DND-41 (cell line): ENCODE measurements at regions not wholly inside any gene's neighbourhood (a gene's known extent, or its start where the extent isn't known, plus 50 kb on each side); places are given as distances from the start of the nearest gene placed in this dataset.

Experiments used
- ATAC-seq: fragments of 200-7000 bp; cut with Tn5 transposase; 3 replicates; pipeline ENCODE4 v1.9.1; 2021; ENCODE audit warnings: low read depth; ENCODE audit not compliant: insufficient read depth
- DNase-seq: peaks from one replicate; pipeline ENCODE4 v3.0.0-alpha.2; 2020
- H2AFZ ChIP-seq: 2 replicates; pipeline ENCODE4 v1.6.0; 2012; ENCODE audit warnings: low read depth, low read length
- H3K27ac ChIP-seq: 2 replicates; pipeline ENCODE4 v1.5.1; 2012; ENCODE audit warnings: low read length, inconsistent platforms
- H3K27me3 ChIP-seq: fragments of 200-600 bp; sonication (generic); 2 replicates; pipeline ENCODE4 v1.6.0; 2012; ENCODE audit warnings: low read length, mild to moderate bottlenecking, inconsistent platforms; ENCODE audit not compliant: insufficient read depth, poor library complexity
- H3K36me3 ChIP-seq: 2 replicates; pipeline ENCODE4 v1.5.1; 2012; ENCODE audit warnings: low read length, inconsistent platforms; ENCODE audit not compliant: insufficient read depth
- H3K4me1 ChIP-seq: 2 replicates; pipeline ENCODE4 v1.5.1; 2012; ENCODE audit warnings: mild to moderate bottlenecking, low read length; ENCODE audit not compliant: insufficient read depth
- H3K4me2 ChIP-seq: 2 replicates; pipeline ENCODE4 v1.6.0; 2012; ENCODE audit warnings: mild to moderate bottlenecking, moderate library complexity, low read length, inconsistent platforms; ENCODE audit not compliant: insufficient read depth
- H3K4me3 ChIP-seq, 2 experiments: fragments of 200-600 bp in 1 of 2; shearing (Covaris generic) in 1 of 2; 2 replicates each; pipeline ENCODE4 v1.5.1; 2012 to 2016; ENCODE audit warnings: inconsistent platforms in 2 of 2, low read length in 2 of 2, mild to moderate bottlenecking in 2 of 2, low read depth in 1 of 2, moderate library complexity in 1 of 2
- H3K79me2 ChIP-seq: 2 replicates; pipeline ENCODE4 v1.6.0; 2012; ENCODE audit warnings: low read length, inconsistent platforms; ENCODE audit not compliant: insufficient read depth
- H3K9ac ChIP-seq: 2 replicates; pipeline ENCODE4 v1.6.0; 2012; ENCODE audit warnings: low read depth, mild to moderate bottlenecking, inconsistent platforms, low read length, moderate library complexity
- H3K9me3 ChIP-seq: 2 replicates; pipeline ENCODE4 v1.5.1; 2012; ENCODE audit warnings: low read length, moderate library complexity, mild to moderate bottlenecking, inconsistent platforms; ENCODE audit not compliant: insufficient read depth, severe bottlenecking
- H4K20me1 ChIP-seq: 2 replicates; pipeline ENCODE4 v1.6.0; 2012; ENCODE audit warnings: low read length; ENCODE audit not compliant: insufficient read depth
- EZH2 ChIP-seq: IDR thresholded peaks from 3 replicates; pipeline ENCODE4 v1.6.1; 2012; ENCODE audit warnings: borderline replicate concordance, low read depth, mild to moderate bottlenecking, moderate library complexity, low read length, inconsistent platforms; ENCODE audit not compliant: severe bottlenecking
- TF ChIP-seq, protein P1 (sequence below): IDR thresholded peaks from 2 replicates; pipeline ENCODE4 v1.5.1; 2012; ENCODE audit warnings: borderline replicate concordance, low read length, moderate library complexity, mild to moderate bottlenecking; ENCODE audit not compliant: poor library complexity, severe bottlenecking; ENCODE audit errors: extremely low read depth

DNA sequence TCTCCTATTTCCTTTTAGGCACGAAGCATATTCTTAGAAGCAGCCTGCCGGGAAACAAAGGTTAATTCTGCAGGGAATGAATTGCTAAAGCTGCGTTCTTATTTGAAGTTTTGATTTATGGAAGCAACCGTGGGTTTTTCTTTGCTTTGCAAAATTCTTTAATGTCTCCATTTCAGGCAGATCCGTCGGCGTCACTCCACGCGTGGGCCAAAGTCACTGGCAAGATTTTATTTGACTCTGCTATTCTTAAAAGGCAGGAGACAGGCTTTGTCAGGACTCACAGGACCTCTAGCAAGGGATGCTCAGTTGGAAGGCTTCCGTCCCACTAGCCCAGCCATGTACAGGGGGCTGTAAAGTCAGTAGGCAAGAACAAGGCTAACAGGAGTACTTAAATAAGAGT, 387.3 kb upstream of the XYLT1 start:
- TF ChIP-seq, protein P1, sequence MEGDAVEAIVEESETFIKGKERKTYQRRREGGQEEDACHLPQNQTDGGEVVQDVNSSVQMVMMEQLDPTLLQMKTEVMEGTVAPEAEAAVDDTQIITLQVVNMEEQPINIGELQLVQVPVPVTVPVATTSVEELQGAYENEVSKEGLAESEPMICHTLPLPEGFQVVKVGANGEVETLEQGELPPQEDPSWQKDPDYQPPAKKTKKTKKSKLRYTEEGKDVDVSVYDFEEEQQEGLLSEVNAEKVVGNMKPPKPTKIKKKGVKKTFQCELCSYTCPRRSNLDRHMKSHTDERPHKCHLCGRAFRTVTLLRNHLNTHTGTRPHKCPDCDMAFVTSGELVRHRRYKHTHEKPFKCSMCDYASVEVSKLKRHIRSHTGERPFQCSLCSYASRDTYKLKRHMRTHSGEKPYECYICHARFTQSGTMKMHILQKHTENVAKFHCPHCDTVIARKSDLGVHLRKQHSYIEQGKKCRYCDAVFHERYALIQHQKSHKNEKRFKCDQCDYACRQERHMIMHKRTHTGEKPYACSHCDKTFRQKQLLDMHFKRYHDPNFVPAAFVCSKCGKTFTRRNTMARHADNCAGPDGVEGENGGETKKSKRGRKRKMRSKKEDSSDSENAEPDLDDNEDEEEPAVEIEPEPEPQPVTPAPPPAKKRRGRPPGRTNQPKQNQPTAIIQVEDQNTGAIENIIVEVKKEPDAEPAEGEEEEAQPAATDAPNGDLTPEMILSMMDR, result no peak
- TF ChIP-seq EZH2, result no peak
- H3K9me3 ChIP-seq, result no peaks in the 10 kb centered on the region
- no peaks in the 10 kb centered on the region for H4K20me1 ChIP-seq
- no peak overlapping the region for H2AFZ ChIP-seq
- H3K27ac ChIP-seq, result no peak overlapping the region
- no peaks in the 10 kb centered on the region for H3K79me2 ChIP-seq
- no peak overlapping the region for H3K4me3 ChIP-seq
- no peaks in the 10 kb centered on the region for H3K4me1 ChIP-seq
- no peak for ATAC-seq
- H3K36me3 ChIP-seq, result no peaks in the 10 kb centered on the region
- H3K4me2 ChIP-seq, result no peak overlapping the region
- H3K27me3 ChIP-seq, result no peaks in the 10 kb centered on the region
- no peak for DNase-seq
- H3K9ac ChIP-seq, result no peak overlapping the region

DNA sequence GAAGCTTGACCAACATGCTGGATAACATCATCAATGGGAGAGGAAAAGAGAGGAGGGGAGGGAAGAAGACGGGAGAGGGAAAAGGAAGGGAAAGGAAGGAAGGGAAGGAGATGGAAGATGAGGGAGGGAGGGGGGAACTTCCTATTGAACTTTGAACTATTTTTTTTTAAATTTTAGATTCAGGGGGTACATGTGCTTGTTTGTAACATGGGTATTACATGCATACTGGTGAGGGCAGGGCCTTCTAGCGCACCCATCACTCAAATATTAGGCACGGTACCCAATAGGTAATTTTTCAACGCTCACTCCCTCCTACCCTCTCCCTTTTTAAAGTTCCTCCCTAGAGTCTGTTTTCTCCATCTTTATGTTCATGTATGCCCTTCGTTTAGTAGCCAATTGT, 383.2 kb upstream of the XYLT1 start:
- no peak overlapping the region for H3K4me2 ChIP-seq
- no peaks in the 10 kb centered on the region for H3K9me3 ChIP-seq
- no peak overlapping the region for H3K9ac ChIP-seq
- TF ChIP-seq, protein P1, result no peak
- TF ChIP-seq EZH2, result no peak
- H3K27me3 ChIP-seq, result no peaks in the 10 kb centered on the region
- no peak overlapping the region for H3K4me3 ChIP-seq
- no peaks in the 10 kb centered on the region for H3K79me2 ChIP-seq
- no peak overlapping the region for H3K27ac ChIP-seq
- H2AFZ ChIP-seq, result no peak overlapping the region
- no peak for DNase-seq
- no peaks in the 10 kb centered on the region for H3K4me1 ChIP-seq
- no peak for ATAC-seq
- no peaks in the 10 kb centered on the region for H3K36me3 ChIP-seq
- H4K20me1 ChIP-seq, result no peaks in the 10 kb centered on the region

DNA sequence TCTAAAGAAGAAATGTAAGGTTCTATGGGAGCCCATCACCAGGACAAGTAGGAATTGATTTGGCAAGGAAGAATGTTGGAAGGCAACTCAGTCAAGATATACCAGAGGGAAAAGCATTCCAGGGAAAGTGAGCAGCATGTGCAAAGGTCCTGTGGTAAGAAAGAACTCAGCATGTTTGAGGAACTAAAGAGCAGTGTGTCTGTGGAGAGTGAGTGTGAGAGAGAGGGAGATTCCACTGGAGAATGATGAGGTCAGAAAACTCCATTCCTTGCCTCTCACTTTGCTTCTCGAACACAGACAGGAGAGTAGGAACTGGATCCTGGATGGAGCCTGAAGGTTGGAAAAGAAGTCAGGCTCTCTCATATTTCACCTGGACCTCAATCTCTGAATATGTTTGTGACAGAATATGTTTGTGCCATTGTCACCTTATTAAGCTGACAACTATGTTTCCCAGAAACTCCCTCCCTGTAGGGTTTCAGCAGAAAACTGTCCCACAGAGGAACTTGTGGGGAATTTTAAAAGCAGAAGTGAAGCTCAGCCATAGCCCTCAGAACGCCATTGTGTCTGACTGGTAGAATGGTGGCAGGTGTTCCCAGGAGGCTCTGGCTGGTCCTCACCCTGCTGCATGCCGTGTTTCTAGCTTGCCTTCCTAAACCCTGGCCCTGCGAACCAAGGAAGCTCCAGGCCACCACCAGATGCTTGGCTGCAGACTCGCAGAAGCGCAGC, 382.4 kb upstream of the XYLT1 start:
- no peaks in the 10 kb centered on the region for H3K4me1 ChIP-seq
- TF ChIP-seq, protein P1, result no peak
- no peak for TF ChIP-seq EZH2
- no peaks in the 10 kb centered on the region for H3K79me2 ChIP-seq
- no peak overlapping the region for H3K4me3 ChIP-seq
- H3K27me3 ChIP-seq, result no peaks in the 10 kb centered on the region
- H3K9me3 ChIP-seq, result no peaks in the 10 kb centered on the region
- ATAC-seq (no peak), DNase-seq (no peak)
- no peak overlapping the region for H3K9ac ChIP-seq
- no peaks in the 10 kb centered on the region for H3K36me3 ChIP-seq
- no peak overlapping the region for H2AFZ ChIP-seq
- no peak overlapping the region for H3K27ac ChIP-seq
- H3K4me2 ChIP-seq, result no peak overlapping the region
- no peaks in the 10 kb centered on the region for H4K20me1 ChIP-seq
